HL-60 (cell line): ENCODE measurements at regions not wholly inside any gene's neighbourhood (a gene's known extent, or its start where the extent isn't known, plus 50 kb on each side); places are given as distances from the start of the nearest gene placed in this dataset.
A peak's percentile ranks its signal among the peaks of the same experiment; 100 is the strongest.

Experiments
- DNase-seq, 2 experiments: peaks; one replicate each; pipeline ENCODE4 v3.0.0-alpha.2; 2010 to 2020; ENCODE audit warnings: low read depth in 1 of 2, low spot score in 1 of 2
- H3K27ac ChIP-seq: fragments of 250-450 bp; sonication (Bioruptor Pico); replicated peaks from 2 replicates; pipeline ENCODE4 v1.5.1; 2020; ENCODE audit warnings: mild to moderate bottlenecking, moderate library complexity
- H3K27me3 ChIP-seq: fragments of 250-450 bp; sonication (Bioruptor Pico); 2 replicates; pipeline ENCODE4 v1.5.1; 2021; ENCODE audit warnings: mild to moderate bottlenecking, moderate library complexity; ENCODE audit not compliant: insufficient read depth, poor library complexity, severe bottlenecking
- H3K4me3 ChIP-seq: replicated peaks from 2 replicates; pipeline ENCODE4 v1.5.1; 2011; ENCODE audit warnings: mild to moderate bottlenecking, control low read depth, low read length; ENCODE audit not compliant: insufficient read depth
- GABPA ChIP-seq: IDR thresholded peaks from 2 replicates; pipeline ENCODE4 v1.6.1; 2012; ENCODE audit warnings: low read depth
- POLR2AphosphoS5 ChIP-seq: IDR thresholded peaks from 2 replicates; pipeline ENCODE4 v1.6.1; 2012; ENCODE audit warnings: low read depth
- SPI1 ChIP-seq: IDR thresholded peaks from 2 replicates; pipeline ENCODE4 v1.6.1; 2012; ENCODE audit warnings: low read depth, mild to moderate bottlenecking, borderline replicate concordance
- TF ChIP-seq, protein P1 (sequence below): IDR thresholded peaks from one replicate; pipeline ENCODE4 v1.5.1; 2011; ENCODE audit warnings: low read length, control low read depth, inconsistent platforms; ENCODE audit not compliant: insufficient read depth
- TF ChIP-seq, protein P2 (sequence below): IDR thresholded peaks from 2 replicates; pipeline ENCODE4 v1.6.1; 2012; ENCODE audit warnings: low read depth; ENCODE audit not compliant: insufficient replicate concordance

DNA sequence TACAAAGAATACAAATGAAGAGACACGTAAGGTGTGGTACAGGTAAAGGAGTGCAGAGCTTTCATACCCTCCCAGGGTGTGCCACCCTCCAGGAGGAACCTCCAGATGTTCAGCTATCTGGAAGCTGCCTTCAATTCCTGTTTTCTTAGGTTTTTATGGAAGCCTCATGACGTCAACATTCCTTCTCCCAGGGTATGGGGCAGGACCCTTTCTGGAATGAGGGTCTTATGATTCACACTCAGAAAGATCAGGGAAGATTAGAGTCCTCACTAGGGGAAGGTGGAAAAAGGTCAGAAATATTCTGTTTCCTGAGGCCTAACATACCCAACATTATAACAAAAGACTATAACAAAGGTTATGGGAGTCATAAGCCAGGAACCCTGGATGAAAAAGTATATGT is 99.8 kb upstream of the PLCL2 start:
- no peak overlapping the region for H3K27ac ChIP-seq
- no peak for DNase-seq
- H3K27me3 ChIP-seq, result no peaks in the 10 kb centered on the region
- H3K4me3 ChIP-seq, result no peak overlapping the region
- TF ChIP-seq SPI1, result no peak
- no peak for TF ChIP-seq POLR2AphosphoS5
- TF ChIP-seq, protein P1, sequence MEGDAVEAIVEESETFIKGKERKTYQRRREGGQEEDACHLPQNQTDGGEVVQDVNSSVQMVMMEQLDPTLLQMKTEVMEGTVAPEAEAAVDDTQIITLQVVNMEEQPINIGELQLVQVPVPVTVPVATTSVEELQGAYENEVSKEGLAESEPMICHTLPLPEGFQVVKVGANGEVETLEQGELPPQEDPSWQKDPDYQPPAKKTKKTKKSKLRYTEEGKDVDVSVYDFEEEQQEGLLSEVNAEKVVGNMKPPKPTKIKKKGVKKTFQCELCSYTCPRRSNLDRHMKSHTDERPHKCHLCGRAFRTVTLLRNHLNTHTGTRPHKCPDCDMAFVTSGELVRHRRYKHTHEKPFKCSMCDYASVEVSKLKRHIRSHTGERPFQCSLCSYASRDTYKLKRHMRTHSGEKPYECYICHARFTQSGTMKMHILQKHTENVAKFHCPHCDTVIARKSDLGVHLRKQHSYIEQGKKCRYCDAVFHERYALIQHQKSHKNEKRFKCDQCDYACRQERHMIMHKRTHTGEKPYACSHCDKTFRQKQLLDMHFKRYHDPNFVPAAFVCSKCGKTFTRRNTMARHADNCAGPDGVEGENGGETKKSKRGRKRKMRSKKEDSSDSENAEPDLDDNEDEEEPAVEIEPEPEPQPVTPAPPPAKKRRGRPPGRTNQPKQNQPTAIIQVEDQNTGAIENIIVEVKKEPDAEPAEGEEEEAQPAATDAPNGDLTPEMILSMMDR, result no peak
- no peak for TF ChIP-seq GABPA
- TF ChIP-seq, protein P2, sequence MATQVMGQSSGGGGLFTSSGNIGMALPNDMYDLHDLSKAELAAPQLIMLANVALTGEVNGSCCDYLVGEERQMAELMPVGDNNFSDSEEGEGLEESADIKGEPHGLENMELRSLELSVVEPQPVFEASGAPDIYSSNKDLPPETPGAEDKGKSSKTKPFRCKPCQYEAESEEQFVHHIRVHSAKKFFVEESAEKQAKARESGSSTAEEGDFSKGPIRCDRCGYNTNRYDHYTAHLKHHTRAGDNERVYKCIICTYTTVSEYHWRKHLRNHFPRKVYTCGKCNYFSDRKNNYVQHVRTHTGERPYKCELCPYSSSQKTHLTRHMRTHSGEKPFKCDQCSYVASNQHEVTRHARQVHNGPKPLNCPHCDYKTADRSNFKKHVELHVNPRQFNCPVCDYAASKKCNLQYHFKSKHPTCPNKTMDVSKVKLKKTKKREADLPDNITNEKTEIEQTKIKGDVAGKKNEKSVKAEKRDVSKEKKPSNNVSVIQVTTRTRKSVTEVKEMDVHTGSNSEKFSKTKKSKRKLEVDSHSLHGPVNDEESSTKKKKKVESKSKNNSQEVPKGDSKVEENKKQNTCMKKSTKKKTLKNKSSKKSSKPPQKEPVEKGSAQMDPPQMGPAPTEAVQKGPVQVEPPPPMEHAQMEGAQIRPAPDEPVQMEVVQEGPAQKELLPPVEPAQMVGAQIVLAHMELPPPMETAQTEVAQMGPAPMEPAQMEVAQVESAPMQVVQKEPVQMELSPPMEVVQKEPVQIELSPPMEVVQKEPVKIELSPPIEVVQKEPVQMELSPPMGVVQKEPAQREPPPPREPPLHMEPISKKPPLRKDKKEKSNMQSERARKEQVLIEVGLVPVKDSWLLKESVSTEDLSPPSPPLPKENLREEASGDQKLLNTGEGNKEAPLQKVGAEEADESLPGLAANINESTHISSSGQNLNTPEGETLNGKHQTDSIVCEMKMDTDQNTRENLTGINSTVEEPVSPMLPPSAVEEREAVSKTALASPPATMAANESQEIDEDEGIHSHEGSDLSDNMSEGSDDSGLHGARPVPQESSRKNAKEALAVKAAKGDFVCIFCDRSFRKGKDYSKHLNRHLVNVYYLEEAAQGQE, result no peak

DNA sequence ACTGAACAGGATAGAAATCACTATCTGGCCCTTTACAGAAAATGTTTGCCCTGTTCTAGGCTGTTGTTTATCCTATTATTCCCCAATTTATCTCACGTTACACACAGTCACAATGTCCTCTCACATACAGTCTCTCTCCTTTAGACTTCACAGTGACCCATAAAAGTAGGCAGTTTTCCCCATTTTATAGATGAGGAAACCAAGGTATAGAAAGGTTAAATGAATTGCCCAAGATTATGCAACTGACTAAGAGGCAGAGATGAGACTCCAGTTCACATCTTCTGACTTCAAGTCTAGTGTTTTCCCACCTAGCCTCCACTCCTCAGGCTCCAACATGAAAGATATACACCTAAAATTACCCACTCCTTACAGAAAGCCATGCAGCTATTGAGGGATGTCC is 99.3 kb upstream of the PLCL2 start:
- Histone ChIP-seq H3K4me3 (no peak overlapping the region), H3K27me3 (no peaks in the 10 kb centered on the region), H3K27ac (no peak overlapping the region)
- DNase-seq, result no peak
- TF ChIP-seq, protein P1, result no peak
- no peak for TF ChIP-seq POLR2AphosphoS5
- TF ChIP-seq, protein P2, result no peak
- TF ChIP-seq SPI1, result no peak
- no peak for TF ChIP-seq GABPA

DNA sequence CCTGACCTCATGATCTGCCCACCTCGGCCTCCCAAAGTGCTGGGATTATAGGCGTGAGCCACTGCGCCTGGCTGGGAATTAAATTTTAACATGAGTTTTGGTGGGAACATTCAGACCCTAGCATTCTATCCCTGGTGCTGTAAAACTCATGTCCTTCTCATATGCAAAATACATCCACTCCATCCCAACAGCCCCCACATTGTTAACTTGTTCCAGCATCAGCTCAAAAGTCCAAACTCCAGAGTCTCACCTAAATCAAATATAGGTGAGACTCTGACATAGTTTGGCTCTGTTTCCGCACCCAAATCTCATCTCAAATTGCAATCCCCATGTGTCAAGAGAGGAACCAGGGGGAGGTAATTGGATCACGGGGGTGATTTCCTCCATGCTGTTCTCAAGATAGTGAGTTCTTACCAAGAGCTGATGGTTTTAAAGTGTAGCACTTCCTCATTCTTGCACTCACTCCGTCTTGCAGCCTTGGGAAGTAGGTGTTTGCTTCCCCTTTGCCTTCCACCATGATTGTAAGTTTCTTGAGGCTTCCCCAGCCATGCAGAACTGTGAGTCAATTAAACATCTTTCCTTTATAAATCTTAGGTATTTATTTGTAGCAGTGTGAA is 96.2 kb upstream of the PLCL2 start:
- no peak overlapping the region for H3K27ac ChIP-seq
- peak; percentile 61 to 80 for DNase-seq
- TF ChIP-seq, protein P2, result no peak
- TF ChIP-seq SPI1, result peak; percentile 99
- no peak for TF ChIP-seq POLR2AphosphoS5
- H3K27me3 ChIP-seq, result no peaks in the 10 kb centered on the region
- no peak overlapping the region for H3K4me3 ChIP-seq
